Activated T-cell treated with anti-CD3 and anti-CD28 coated beads for 48 hours (primary cell): ENCODE measurements at regions not wholly inside any gene's neighbourhood (a gene's known extent, or its start where the extent isn't known, plus 50 kb on each side); places are given as distances from the start of the nearest gene placed in this dataset.

Source experiments
- DNase-seq: peaks from one replicate; pipeline ENCODE4 v3.0.0-alpha.2; 2020; ENCODE audit warnings: low read depth

GRCh38 chr2:198340846-198341245, 536.5 kb downstream of the PLCL1 start:
- DNase-seq = no peak

GRCh38 chr2:198339116-198339515, 534.7 kb downstream of the PLCL1 start:
- DNase-seq = no peak

- DNase-seq = no peak
Observed at GRCh38 chr2:198337368-198337767, 533.0 kb downstream of the PLCL1 start.

GRCh38 chr2:198328454-198328853, 524.1 kb downstream of the PLCL1 start:
- no peak for DNase-seq

GRCh38 chr2:198327526-198327925, 523.1 kb downstream of the PLCL1 start:
- DNase-seq = no peak

GRCh38 chr2:198326431-198326830, 522.0 kb downstream of the PLCL1 start:
- DNase-seq = no peak

GRCh38 chr2:198325359-198325758, 521.0 kb downstream of the PLCL1 start:
- no peak for DNase-seq

GRCh38 chr2:198324071-198324470, 519.7 kb downstream of the PLCL1 start:
- DNase-seq = no peak

GRCh38 chr2:198322275-198322674, 517.9 kb downstream of the PLCL1 start:
- DNase-seq = no peak

GRCh38 chr2:198321522-198322088, 517.2 kb downstream of the PLCL1 start:
- DNase-seq = no peak

- DNase-seq = no peak
Observed at GRCh38 chr2:198316852-198317396, 512.5 kb downstream of the PLCL1 start.

GRCh38 chr2:198315791-198316630, 511.6 kb downstream of the PLCL1 start:
- no peak for DNase-seq

- no peak for DNase-seq
Observed at GRCh38 chr2:198314559-198315153, 510.3 kb downstream of the PLCL1 start.

GRCh38 chr2:198312596-198313483, 508.4 kb downstream of the PLCL1 start:
- no peak for DNase-seq

- DNase-seq = no peak
Observed at GRCh38 chr2:198311020-198311419, 506.6 kb downstream of the PLCL1 start.

GRCh38 chr2:198309673-198310280, 505.4 kb downstream of the PLCL1 start:
- DNase-seq = peak; percentile 14

GRCh38 chr2:198309081-198309480, 504.7 kb downstream of the PLCL1 start:
- DNase-seq = no peak

- DNase-seq = no peak
Observed at GRCh38 chr2:198308368-198308767, 504.0 kb downstream of the PLCL1 start.

GRCh38 chr2:198307093-198307492, 502.7 kb downstream of the PLCL1 start:
- no peak for DNase-seq

GRCh38 chr2:198304859-198305258, 500.5 kb downstream of the PLCL1 start:
- no peak for DNase-seq

GRCh38 chr2:198297350-198297749, 493.0 kb downstream of the PLCL1 start:
- no peak for DNase-seq
